ACC112 (cell line): ENCODE measurements at regions not wholly inside any gene's neighbourhood (a gene's known extent, or its start where the extent isn't known, plus 50 kb on each side); places are given as distances from the start of the nearest gene placed in this dataset.

Experiments used
- H2AFZ ChIP-seq: fragments of 200-600 bp; sonication (generic); one replicate; pipeline ENCODE4 v1.6.0; 2017; ENCODE audit warnings: antibody characterized with exemption, low read length; ENCODE audit not compliant: unreplicated experiment
- H3K27ac ChIP-seq: fragments of 200-600 bp; sonication (generic); 2 replicates; pipeline ENCODE4 v1.5.1; 2014; ENCODE audit warnings: low read depth, mild to moderate bottlenecking, antibody characterized with exemption, low read length, moderate library complexity
- H3K27me3 ChIP-seq: fragments of 200-600 bp; sonication (generic); 2 replicates; pipeline ENCODE4 v1.6.1; 2014; ENCODE audit warnings: mild to moderate bottlenecking, antibody characterized with exemption, low read length, moderate library complexity, mixed read lengths; ENCODE audit not compliant: insufficient read depth
- H3K36me3 ChIP-seq: fragments of 200-600 bp; sonication (generic); 2 replicates; pipeline ENCODE4 v1.6.1; 2016; ENCODE audit warnings: mild to moderate bottlenecking, antibody characterized with exemption, low read length, moderate library complexity, mixed read lengths; ENCODE audit not compliant: insufficient read depth
- H3K4me1 ChIP-seq: fragments of 200-600 bp; sonication (generic); one replicate; pipeline ENCODE4 v1.6.1; 2016; ENCODE audit warnings: low read length, mixed read lengths; ENCODE audit not compliant: insufficient read depth, unreplicated experiment, control insufficient read depth
- H3K4me3 ChIP-seq: fragments of 200-600 bp; sonication (generic); 2 replicates; pipeline ENCODE4 v1.5.1; 2014; ENCODE audit warnings: mild to moderate bottlenecking, low read depth, low read length
- H3K79me2 ChIP-seq: fragments of 200-600 bp; sonication (generic); one replicate; pipeline ENCODE4 v1.6.0; 2016; ENCODE audit warnings: low read length; ENCODE audit not compliant: control insufficient read depth, unreplicated experiment, insufficient read depth

- Histone ChIP-seq H3K27ac (no peak overlapping the region), H3K36me3 (no peaks in the 10 kb centered on the region), H2AFZ (no peak overlapping the region), H3K4me1 (peaks cover 5% of the 10 kb centered on the region), H3K27me3 (peaks cover 36% of the 10 kb centered on the region), H3K4me3 (no peak overlapping the region), H3K79me2 (no peaks in the 10 kb centered on the region)
These were observed 170.7 kb downstream of the IER5 start for GRCh38 chr1:181259026-181259745.

GRCh38 chr1:181260271-181260670 is 171.8 kb downstream of the IER5 start:
- H3K36me3 ChIP-seq: no peaks in the 10 kb centered on the region
- H3K4me1 ChIP-seq: peaks cover 5% of the 10 kb centered on the region
- no peak overlapping the region for H2AFZ ChIP-seq
- H3K27ac ChIP-seq: no peak overlapping the region
- peaks cover 41% of the 10 kb centered on the region for H3K27me3 ChIP-seq
- H3K79me2 ChIP-seq: no peaks in the 10 kb centered on the region
- H3K4me3 ChIP-seq: no peak overlapping the region

GRCh38 chr1:181260994-181261393 is 172.5 kb downstream of the IER5 start:
- H2AFZ ChIP-seq: no peak overlapping the region
- no peaks in the 10 kb centered on the region for H3K36me3 ChIP-seq
- H3K79me2 ChIP-seq: no peaks in the 10 kb centered on the region

GRCh38 chr1:181262069-181262468 is 173.6 kb downstream of the IER5 start:
- no peaks in the 10 kb centered on the region for H3K36me3 ChIP-seq
- no peak overlapping the region for H3K4me3 ChIP-seq
- H3K27me3 ChIP-seq: peaks cover 41% of the 10 kb centered on the region
- H3K4me1 ChIP-seq: no peaks in the 10 kb centered on the region
- H3K27ac ChIP-seq: no peak overlapping the region
- no peak overlapping the region for H2AFZ ChIP-seq
- no peaks in the 10 kb centered on the region for H3K79me2 ChIP-seq

More at GRCh38 chr1:181260994-181261393, 172.5 kb downstream of the IER5 start:
- H3K27me3 ChIP-seq: peaks cover 41% of the 10 kb centered on the region
- H3K4me3 ChIP-seq: no peak overlapping the region
- peaks cover 1% of the 10 kb centered on the region for H3K4me1 ChIP-seq
- H3K27ac ChIP-seq: no peak overlapping the region

- Histone ChIP-seq H3K79me2 (no peaks in the 10 kb centered on the region), H2AFZ (no peak overlapping the region), H3K36me3 (no peaks in the 10 kb centered on the region), H3K4me1 (no peaks in the 10 kb centered on the region), H3K4me3 (no peak overlapping the region), H3K27me3 (peaks cover 32% of the 10 kb centered on the region), H3K27ac (no peak overlapping the region)
These were observed 174.9 kb downstream of the IER5 start for GRCh38 chr1:181263444-181263843.

GRCh38 chr1:181264821-181265220 is 176.3 kb downstream of the IER5 start:
- Histone ChIP-seq H3K27ac (no peak overlapping the region), H2AFZ (no peak overlapping the region), H3K36me3 (no peaks in the 10 kb centered on the region), H3K79me2 (no peaks in the 10 kb centered on the region), H3K27me3 (peaks cover 18% of the 10 kb centered on the region), H3K4me3 (no peak overlapping the region), H3K4me1 (no peaks in the 10 kb centered on the region)

GRCh38 chr1:181284978-181285377 is 196.5 kb downstream of the IER5 start:
- Histone ChIP-seq H2AFZ (no peak overlapping the region), H3K4me1 (no peaks in the 10 kb centered on the region), H3K27me3 (no peaks in the 10 kb centered on the region), H3K36me3 (no peaks in the 10 kb centered on the region), H3K27ac (no peak overlapping the region), H3K79me2 (no peaks in the 10 kb centered on the region), H3K4me3 (no peak overlapping the region)

- no peaks in the 10 kb centered on the region; the same call in 1 of the 2 replicates for H3K27me3 ChIP-seq
- H3K27ac ChIP-seq: no peak overlapping the region
- H3K36me3 ChIP-seq: no peaks in the 10 kb centered on the region
- no peaks in the 10 kb centered on the region for H3K79me2 ChIP-seq
- no peak overlapping the region for H3K4me3 ChIP-seq
- no peak overlapping the region for H2AFZ ChIP-seq
- no peaks in the 10 kb centered on the region for H3K4me1 ChIP-seq
These were observed 188.1 kb upstream of the CACNA1E start for GRCh38 chr1:181295217-181295616.

GRCh38 chr1:181296180-181296579 is 187.1 kb upstream of the CACNA1E start:
- Histone ChIP-seq H3K79me2 (no peaks in the 10 kb centered on the region), H3K27ac (no peak overlapping the region), H2AFZ (no peak overlapping the region), H3K4me3 (no peak overlapping the region), H3K4me1 (no peaks in the 10 kb centered on the region), H3K36me3 (no peaks in the 10 kb centered on the region), H3K27me3 (peaks cover 4% of the 10 kb centered on the region; the same call in 1 of the 2 replicates)

- H3K79me2 ChIP-seq: no peaks in the 10 kb centered on the region
- H3K36me3 ChIP-seq: no peaks in the 10 kb centered on the region
- H3K4me3 ChIP-seq: no peak overlapping the region
- H3K27me3 ChIP-seq: peaks cover 30% of the 10 kb centered on the region
- H3K4me1 ChIP-seq: no peaks in the 10 kb centered on the region
- H3K27ac ChIP-seq: no peak overlapping the region
- no peak overlapping the region for H2AFZ ChIP-seq
These were observed 175.2 kb upstream of the CACNA1E start for GRCh38 chr1:181308098-181308497.

GRCh38 chr1:181310560-181310959 is 172.8 kb upstream of the CACNA1E start:
- no peak overlapping the region for H3K27ac ChIP-seq
- H3K4me3 ChIP-seq: no peak overlapping the region
- H3K36me3 ChIP-seq: no peaks in the 10 kb centered on the region
- peaks cover 47% of the 10 kb centered on the region for H3K27me3 ChIP-seq
- H3K79me2 ChIP-seq: no peaks in the 10 kb centered on the region
- no peak overlapping the region for H2AFZ ChIP-seq
- H3K4me1 ChIP-seq: no peaks in the 10 kb centered on the region
